Panc1 (cell line): ENCODE measurements at regions not wholly inside any gene's neighbourhood (a gene's known extent, or its start where the extent isn't known, plus 50 kb on each side); places are given as distances from the start of the nearest gene placed in this dataset.

Experiments
- ATAC-seq: fragments of 200-7000 bp; cut with Tn5 transposase; 2 replicates; pipeline ENCODE4 v1.9.1; 2020; ENCODE audit warnings: mild to moderate bottlenecking, moderate library complexity
- BruUV-seq: library from RNA; stranded (reverse); fragments of 400-500 nt; replicated peaks from 2 replicates; lab custom pipeline; 2021; lab: Mats Ljungman, UMichigan
- CTCF ChIA-PET: fragments of 300-600 bp; sonication (Branson Sonifier 250); formaldehyde crosslinking; loops from one replicate; lab custom pipeline; 2022; ENCODE audit warnings: antibody characterized with exemption; lab: Charles Lee
- POLR2A ChIA-PET: fragments of 300-600 bp; sonication (Branson Sonifier 250); formaldehyde crosslinking; loops from one replicate; lab custom pipeline; 2022; ENCODE audit warnings: antibody characterized with exemption; lab: Charles Lee
- DNase-seq: peaks from one replicate; pipeline ENCODE4 v3.0.0-alpha.2; 2010; ENCODE audit warnings: low read depth, low spot score
- H3K27ac ChIP-seq: 2 replicates; pipeline ENCODE4 v1.5.1; 2011; ENCODE audit warnings: mild to moderate bottlenecking, low read length, inconsistent platforms
- H3K27me3 ChIP-seq: fragments of 200-500 bp; sonication (Bioruptor generic); 2 replicates; pipeline ENCODE4 v1.6.0; 2014; ENCODE audit warnings: low read length, inconsistent platforms; ENCODE audit not compliant: control insufficient read depth, insufficient read depth
- H3K36me3 ChIP-seq: fragments of 200-500 bp; sonication (Bioruptor generic); 2 replicates; pipeline ENCODE4 v1.5.1; 2014; ENCODE audit warnings: inconsistent platforms, mild to moderate bottlenecking, low read length, moderate library complexity; ENCODE audit not compliant: control insufficient read depth, insufficient read depth
- H3K4me1 ChIP-seq: 2 replicates; pipeline ENCODE4 v1.5.1; 2011; ENCODE audit warnings: inconsistent platforms, mild to moderate bottlenecking, low read length, moderate library complexity; ENCODE audit not compliant: control insufficient read depth, insufficient read depth
- H3K4me3 ChIP-seq, 2 experiments: 2 replicates each; pipeline ENCODE4 v1.5.1; 2011 to 2012; ENCODE audit warnings: low read depth in 2 of 2, low read length in 2 of 2, mild to moderate bottlenecking in 2 of 2, inconsistent platforms in 1 of 2, moderate library complexity in 1 of 2
- H3K9me3 ChIP-seq: fragments of 200-500 bp; sonication (Bioruptor generic); 2 replicates; pipeline ENCODE4 v1.5.1; 2014; ENCODE audit warnings: low read depth, mild to moderate bottlenecking, inconsistent platforms, low read length, moderate library complexity; ENCODE audit not compliant: control insufficient read depth, insufficient read depth
- POLR2AphosphoS5 ChIP-seq: IDR thresholded peaks from 2 replicates; pipeline ENCODE4 v1.6.1; 2012; ENCODE audit warnings: mild to moderate bottlenecking, low read depth, low read length, moderate library complexity
- SIN3A ChIP-seq: IDR thresholded peaks from 2 replicates; pipeline ENCODE4 v1.6.1; 2012; ENCODE audit warnings: low read depth, mild to moderate bottlenecking, low read length, moderate library complexity, borderline replicate concordance; ENCODE audit not compliant: insufficient read depth
- TCF7L2 ChIP-seq: IDR thresholded peaks from 2 replicates; pipeline ENCODE4 v1.6.1; 2011; ENCODE audit warnings: mild to moderate bottlenecking, low read depth, low read length, inconsistent platforms
- in situ Hi-C: cut with HindIII; loops from 2 replicates; pipeline ENCODE4 v1.10.0; 2016; ENCODE audit warnings: low sequenced_read_pairs, low pct_unique_long_range_greater_than_20kb
- intact Hi-C: fragments of 100-400 bp; cut with micrococcal nuclease; formaldehyde crosslinking; loops from one replicate; pipeline ENCODE4 v1.10.0; 2022; ENCODE audit not compliant: unreplicated experiment
- TF ChIP-seq, protein P1 (sequence below), 2 experiments: IDR thresholded peaks; 2 replicates each; pipeline ENCODE4 v1.6.1; 2011 to 2012; ENCODE audit warnings: low read depth in 2 of 2, control low read depth in 1 of 2, low read length in 1 of 2, mild to moderate bottlenecking in 1 of 2, moderate library complexity in 1 of 2; ENCODE audit not compliant: insufficient read depth in 1 of 2
- TF ChIP-seq, protein P2 (sequence below): fragments of 450-650 bp; IDR thresholded peaks from 2 replicates; pipeline ENCODE4 v1.5.1; 2017; ENCODE audit warnings: mild to moderate bottlenecking

DNA sequence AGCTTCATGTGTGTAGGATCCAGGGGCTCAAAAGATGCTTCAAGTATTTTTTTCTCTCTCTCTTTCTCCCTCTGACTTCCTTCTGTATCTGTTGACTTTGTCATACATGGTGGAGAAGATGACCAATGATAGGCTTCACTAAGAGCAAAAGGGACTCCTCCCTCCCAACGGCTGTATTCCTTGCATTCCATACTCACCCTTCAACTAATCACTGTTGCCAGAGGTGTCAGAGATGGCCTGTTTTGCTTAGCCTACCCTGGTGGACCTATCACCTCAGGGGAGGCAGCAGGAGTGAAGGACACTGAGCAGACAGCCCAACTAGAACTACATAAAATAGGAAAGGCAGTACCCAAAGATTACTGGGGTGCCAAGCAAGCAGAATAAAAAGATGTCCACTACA, 62.2 kb upstream of the C1QTNF7 start:
- Histone ChIP-seq H3K4me1 (no peaks in the 10 kb centered on the region), H3K27ac (no peak overlapping the region), H3K4me3 (no peak overlapping the region), H3K36me3 (no peaks in the 10 kb centered on the region), H3K9me3 (no peaks in the 10 kb centered on the region), H3K27me3 (no peaks in the 10 kb centered on the region)
- intact Hi-C loops (no loop called here), in situ Hi-C loops (no loop called here)
- TF ChIP-seq, protein P1, sequence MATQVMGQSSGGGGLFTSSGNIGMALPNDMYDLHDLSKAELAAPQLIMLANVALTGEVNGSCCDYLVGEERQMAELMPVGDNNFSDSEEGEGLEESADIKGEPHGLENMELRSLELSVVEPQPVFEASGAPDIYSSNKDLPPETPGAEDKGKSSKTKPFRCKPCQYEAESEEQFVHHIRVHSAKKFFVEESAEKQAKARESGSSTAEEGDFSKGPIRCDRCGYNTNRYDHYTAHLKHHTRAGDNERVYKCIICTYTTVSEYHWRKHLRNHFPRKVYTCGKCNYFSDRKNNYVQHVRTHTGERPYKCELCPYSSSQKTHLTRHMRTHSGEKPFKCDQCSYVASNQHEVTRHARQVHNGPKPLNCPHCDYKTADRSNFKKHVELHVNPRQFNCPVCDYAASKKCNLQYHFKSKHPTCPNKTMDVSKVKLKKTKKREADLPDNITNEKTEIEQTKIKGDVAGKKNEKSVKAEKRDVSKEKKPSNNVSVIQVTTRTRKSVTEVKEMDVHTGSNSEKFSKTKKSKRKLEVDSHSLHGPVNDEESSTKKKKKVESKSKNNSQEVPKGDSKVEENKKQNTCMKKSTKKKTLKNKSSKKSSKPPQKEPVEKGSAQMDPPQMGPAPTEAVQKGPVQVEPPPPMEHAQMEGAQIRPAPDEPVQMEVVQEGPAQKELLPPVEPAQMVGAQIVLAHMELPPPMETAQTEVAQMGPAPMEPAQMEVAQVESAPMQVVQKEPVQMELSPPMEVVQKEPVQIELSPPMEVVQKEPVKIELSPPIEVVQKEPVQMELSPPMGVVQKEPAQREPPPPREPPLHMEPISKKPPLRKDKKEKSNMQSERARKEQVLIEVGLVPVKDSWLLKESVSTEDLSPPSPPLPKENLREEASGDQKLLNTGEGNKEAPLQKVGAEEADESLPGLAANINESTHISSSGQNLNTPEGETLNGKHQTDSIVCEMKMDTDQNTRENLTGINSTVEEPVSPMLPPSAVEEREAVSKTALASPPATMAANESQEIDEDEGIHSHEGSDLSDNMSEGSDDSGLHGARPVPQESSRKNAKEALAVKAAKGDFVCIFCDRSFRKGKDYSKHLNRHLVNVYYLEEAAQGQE (IDR thresholded peaks at IDR 0.05; ENCODE audit: insufficient read depth in 1 of 2, low read depth in 2 of 2, low read length in 1 of 2): no peak
- no peak for TF ChIP-seq POLR2AphosphoS5
- TF ChIP-seq, protein P2, sequence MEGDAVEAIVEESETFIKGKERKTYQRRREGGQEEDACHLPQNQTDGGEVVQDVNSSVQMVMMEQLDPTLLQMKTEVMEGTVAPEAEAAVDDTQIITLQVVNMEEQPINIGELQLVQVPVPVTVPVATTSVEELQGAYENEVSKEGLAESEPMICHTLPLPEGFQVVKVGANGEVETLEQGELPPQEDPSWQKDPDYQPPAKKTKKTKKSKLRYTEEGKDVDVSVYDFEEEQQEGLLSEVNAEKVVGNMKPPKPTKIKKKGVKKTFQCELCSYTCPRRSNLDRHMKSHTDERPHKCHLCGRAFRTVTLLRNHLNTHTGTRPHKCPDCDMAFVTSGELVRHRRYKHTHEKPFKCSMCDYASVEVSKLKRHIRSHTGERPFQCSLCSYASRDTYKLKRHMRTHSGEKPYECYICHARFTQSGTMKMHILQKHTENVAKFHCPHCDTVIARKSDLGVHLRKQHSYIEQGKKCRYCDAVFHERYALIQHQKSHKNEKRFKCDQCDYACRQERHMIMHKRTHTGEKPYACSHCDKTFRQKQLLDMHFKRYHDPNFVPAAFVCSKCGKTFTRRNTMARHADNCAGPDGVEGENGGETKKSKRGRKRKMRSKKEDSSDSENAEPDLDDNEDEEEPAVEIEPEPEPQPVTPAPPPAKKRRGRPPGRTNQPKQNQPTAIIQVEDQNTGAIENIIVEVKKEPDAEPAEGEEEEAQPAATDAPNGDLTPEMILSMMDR: no peak
- no peak for TF ChIP-seq TCF7L2
- no peak for TF ChIP-seq SIN3A
- ChIA-PET CTCF (no interaction called here), POLR2A (no interaction called here)
- no TSS peak for BruUV-seq
- DNase-seq (no peak), ATAC-seq (no peak)

DNA sequence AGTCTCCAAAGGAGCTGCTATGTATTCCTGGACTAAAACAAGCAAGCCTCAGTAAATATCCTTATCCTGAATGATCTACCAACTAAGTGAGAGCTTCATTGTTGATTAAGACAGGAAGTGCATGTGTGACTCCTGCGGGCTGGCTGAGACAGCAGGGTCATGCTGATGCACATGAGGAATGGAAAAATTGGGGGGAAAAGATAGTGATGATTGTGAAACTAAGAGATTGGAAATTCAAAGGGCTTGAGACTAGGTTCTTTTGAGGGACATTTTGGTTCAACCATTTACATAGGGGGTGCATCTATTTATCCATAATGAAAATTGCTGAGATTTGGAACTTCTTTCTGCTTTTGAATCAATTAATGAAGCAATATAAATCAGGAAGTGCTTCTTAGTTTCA, 61.1 kb upstream of the C1QTNF7 start:
- H3K9me3 ChIP-seq: no peaks in the 10 kb centered on the region
- H3K27me3 ChIP-seq: no peaks in the 10 kb centered on the region
- no peak overlapping the region for H3K27ac ChIP-seq
- in situ Hi-C loops: no loop called here
- no peak for ATAC-seq
- ChIA-PET POLR2A (no interaction called here), CTCF (no interaction called here)
- no peak for DNase-seq
- no peaks in the 10 kb centered on the region for H3K36me3 ChIP-seq
- intact Hi-C loops: no loop called here
- no TSS peak for BruUV-seq
- H3K4me3 ChIP-seq: no peak overlapping the region
- no peaks in the 10 kb centered on the region for H3K4me1 ChIP-seq
- TF ChIP-seq, protein P1 (IDR thresholded peaks at IDR 0.05; ENCODE audit: insufficient read depth in 1 of 2, low read depth in 2 of 2, low read length in 1 of 2): no peak
- TF ChIP-seq TCF7L2: no peak
- TF ChIP-seq POLR2AphosphoS5: no peak
- no peak for TF ChIP-seq SIN3A
- TF ChIP-seq, protein P2: no peak
